Right lobe of liver (tissue), 4 donors: ENCODE measurements at regions not wholly inside any gene's neighbourhood (a gene's known extent, or its start where the extent isn't known, plus 50 kb on each side); places are given as distances from the start of the nearest gene placed in this dataset.

Experiments
- CTCF ChIP-seq, 4 donors: fragments of 200-600 bp in 3 of 4; fragments of 450-650 bp in 1 of 4; IDR thresholded peaks; one replicate each; pipeline versions ENCODE4 v1.5.1 to v1.8.0; 2016 to 2022; ENCODE audit warnings: antibody characterized with exemption in 4 of 4, mild to moderate bottlenecking in 2 of 4
- POLR2A ChIP-seq: fragments of 450-650 bp; IDR thresholded peaks from one replicate; pipeline ENCODE4 v1.6.1; 2017; ENCODE audit warnings: antibody characterized with exemption, mild to moderate bottlenecking
- donor health status: DM: no; HTN: no; CAD: no.
- donor health status: DM: no; HTN: no; CAD: no.
- donor health status: DM: no; HTN: yes; CAD: no.

- TF ChIP-seq CTCF (IDR thresholded peaks at IDR 0.05) (no peak), POLR2A (no peak)
Observed at GRCh38 chr2:60174146-60174545, 379.3 kb downstream of the BCL11A start.
